ENCODE measurements at regions not wholly inside any gene's neighbourhood (a gene's known extent, or its start where the extent isn't known, plus 50 kb on each side); places are given as distances from the start of the nearest gene placed in this dataset.
A peak's percentile ranks its signal among the peaks of the same experiment; 100 is the strongest.

- H3K4me3 ChIP-seq (ENCODE audit: low read depth, low read length): no peak overlapping the region
- TF ChIP-seq CTCF (IDR thresholded peaks at IDR 0.05; ENCODE audit: low read depth, low read length): no peak
Observed at GRCh38 chr5:92644266-92644886, 936.6 kb downstream of the NR2F1-AS1 start.

- TF ChIP-seq CTCF (IDR thresholded peaks at IDR 0.05; ENCODE audit: low read depth, low read length): no peak
- peak overlapping the region; percentile 42 for H3K4me3 ChIP-seq (ENCODE audit: low read depth, low read length)
Observed at GRCh38 chr5:92641031-92641962, 939.7 kb downstream of the NR2F1-AS1 start.

- TF ChIP-seq CTCF (IDR thresholded peaks at IDR 0.05; ENCODE audit: low read depth, low read length): no peak
- no peak overlapping the region for H3K4me3 ChIP-seq (ENCODE audit: low read depth, low read length)
Observed at GRCh38 chr5:92640340-92640739, 940.7 kb downstream of the NR2F1-AS1 start.

- TF ChIP-seq CTCF (IDR thresholded peaks at IDR 0.05; ENCODE audit: low read depth, low read length): no peak
Observed at GRCh38 chr5:92637960-92638359, 943.1 kb downstream of the NR2F1-AS1 start.

GRCh38 chr5:92637247-92637646 is 943.8 kb downstream of the NR2F1-AS1 start:
- TF ChIP-seq CTCF (IDR thresholded peaks at IDR 0.05; ENCODE audit: low read depth, low read length): no peak
- H3K4me3 ChIP-seq (ENCODE audit: low read depth, low read length): no peak overlapping the region

More at GRCh38 chr5:92637960-92638359, 943.1 kb downstream of the NR2F1-AS1 start:
- no peak overlapping the region for H3K4me3 ChIP-seq (ENCODE audit: low read depth, low read length)

GRCh38 chr5:92635001-92635461 is 946.0 kb downstream of the NR2F1-AS1 start:
- TF ChIP-seq CTCF (IDR thresholded peaks at IDR 0.05; ENCODE audit: low read depth, low read length): no peak
- H3K4me3 ChIP-seq (ENCODE audit: low read depth, low read length): no peak overlapping the region

Measured in WI38 (cell line).